ENCODE measurements at regions not wholly inside any gene's neighbourhood (a gene's known extent, or its start where the extent isn't known, plus 50 kb on each side); places are given as distances from the start of the nearest gene placed in this dataset.

DNA sequence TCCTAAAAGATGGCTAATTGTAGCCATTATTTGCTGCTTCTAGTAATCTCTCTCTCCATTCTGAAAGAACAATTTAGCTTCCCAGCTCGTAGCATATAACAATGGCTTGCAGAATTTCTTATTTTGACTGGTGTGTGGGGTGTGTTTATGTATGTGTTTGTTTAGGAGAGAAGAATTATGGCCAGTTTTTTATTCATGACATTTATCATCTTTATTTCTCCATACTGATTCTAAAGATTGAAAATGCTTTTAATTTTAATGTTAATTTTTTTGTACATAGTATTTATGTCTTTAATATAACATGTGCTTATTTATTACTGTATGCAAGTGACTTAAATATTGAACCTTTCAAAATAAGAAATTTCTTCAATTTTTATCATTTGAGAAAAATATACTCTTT lies 115.8 kb upstream of the TMTC4 start:
- TF ChIP-seq ZNF146 (CRISPR knock-in tag; IDR thresholded peaks at IDR 0.05; ENCODE audit: unreplicated experiment) (no peak), EP300 (IDR thresholded peaks at IDR 0.05; ENCODE audit: low read length) (no peak), SMARCC2 (IDR thresholded peaks at IDR 0.05; ENCODE audit: low read depth) (no peak), GTF2F1 (IDR thresholded peaks at IDR 0.05; ENCODE audit: low read depth, low read length) (no peak), MLLT1 (IDR thresholded peaks at IDR 0.05) (no peak), PTRF (tag; IDR thresholded peaks at IDR 0.05) (no peak), ZNF76 (CRISPR knock-in tag; IDR thresholded peaks at IDR 0.05; ENCODE audit: borderline replicate concordance) (no peak), REST (IDR thresholded peaks at IDR 0.05; ENCODE audit: borderline replicate concordance) (no peak), REST (CRISPR knock-in tag; IDR thresholded peaks at IDR 0.05; ENCODE audit: low read depth) (no peak)
- TF ChIP-seq, protein P1, sequence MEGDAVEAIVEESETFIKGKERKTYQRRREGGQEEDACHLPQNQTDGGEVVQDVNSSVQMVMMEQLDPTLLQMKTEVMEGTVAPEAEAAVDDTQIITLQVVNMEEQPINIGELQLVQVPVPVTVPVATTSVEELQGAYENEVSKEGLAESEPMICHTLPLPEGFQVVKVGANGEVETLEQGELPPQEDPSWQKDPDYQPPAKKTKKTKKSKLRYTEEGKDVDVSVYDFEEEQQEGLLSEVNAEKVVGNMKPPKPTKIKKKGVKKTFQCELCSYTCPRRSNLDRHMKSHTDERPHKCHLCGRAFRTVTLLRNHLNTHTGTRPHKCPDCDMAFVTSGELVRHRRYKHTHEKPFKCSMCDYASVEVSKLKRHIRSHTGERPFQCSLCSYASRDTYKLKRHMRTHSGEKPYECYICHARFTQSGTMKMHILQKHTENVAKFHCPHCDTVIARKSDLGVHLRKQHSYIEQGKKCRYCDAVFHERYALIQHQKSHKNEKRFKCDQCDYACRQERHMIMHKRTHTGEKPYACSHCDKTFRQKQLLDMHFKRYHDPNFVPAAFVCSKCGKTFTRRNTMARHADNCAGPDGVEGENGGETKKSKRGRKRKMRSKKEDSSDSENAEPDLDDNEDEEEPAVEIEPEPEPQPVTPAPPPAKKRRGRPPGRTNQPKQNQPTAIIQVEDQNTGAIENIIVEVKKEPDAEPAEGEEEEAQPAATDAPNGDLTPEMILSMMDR (IDR thresholded peaks at IDR 0.05 in 2 of 3, conservative IDR thresholded peaks at IDR 0.05 in 1 of 3; ENCODE audit: insufficient read depth in 2 of 3, low read depth in 1 of 3, low read length in 3 of 3), result no peak
- TF ChIP-seq, protein P2, sequence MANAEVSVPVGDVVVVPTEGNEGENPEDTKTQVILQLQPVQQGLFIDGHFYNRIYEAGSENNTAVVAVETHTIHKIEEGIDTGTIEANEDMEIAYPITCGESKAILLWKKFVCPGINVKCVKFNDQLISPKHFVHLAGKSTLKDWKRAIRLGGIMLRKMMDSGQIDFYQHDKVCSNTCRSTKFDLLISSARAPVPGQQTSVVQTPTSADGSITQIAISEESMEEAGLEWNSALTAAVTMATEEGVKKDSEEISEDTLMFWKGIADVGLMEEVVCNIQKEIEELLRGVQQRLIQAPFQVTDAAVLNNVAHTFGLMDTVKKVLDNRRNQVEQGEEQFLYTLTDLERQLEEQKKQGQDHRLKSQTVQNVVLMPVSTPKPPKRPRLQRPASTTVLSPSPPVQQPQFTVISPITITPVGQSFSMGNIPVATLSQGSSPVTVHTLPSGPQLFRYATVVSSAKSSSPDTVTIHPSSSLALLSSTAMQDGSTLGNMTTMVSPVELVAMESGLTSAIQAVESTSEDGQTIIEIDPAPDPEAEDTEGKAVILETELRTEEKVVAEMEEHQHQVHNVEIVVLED (CRISPR knock-in tag; IDR thresholded peaks at IDR 0.05), result no peak
